NCI-H524 (cell line): ENCODE measurements at regions not wholly inside any gene's neighbourhood (a gene's known extent, or its start where the extent isn't known, plus 50 kb on each side); places are given as distances from the start of the nearest gene placed in this dataset.
A peak's percentile ranks its signal among the peaks of the same experiment; 100 is the strongest.

ENCODE experiments used
- DNase-seq, 2 experiments: peaks; one replicate each; lab custom pipeline; 2025; lab: John Stamatoyannopoulos, UW

GRCh38 chr5:89300426-89300970 lies 417.5 kb upstream of the MEF2C start:
- DNase-seq = no peak

- no peak for DNase-seq
These were observed 417.0 kb upstream of the MEF2C start for GRCh38 chr5:89299998-89300397.

GRCh38 chr5:89297066-89297465 lies 414.1 kb upstream of the MEF2C start:
- no peak for DNase-seq

GRCh38 chr5:89293810-89294209 lies 410.8 kb upstream of the MEF2C start:
- no peak for DNase-seq

- DNase-seq = no peak
These were observed 409.5 kb upstream of the MEF2C start for GRCh38 chr5:89292487-89292886.

GRCh38 chr5:89289604-89290003 lies 406.6 kb upstream of the MEF2C start:
- no peak for DNase-seq

GRCh38 chr5:89287964-89288363 lies 405.0 kb upstream of the MEF2C start:
- DNase-seq = peak in 1 of 2 experiments; percentile 14

- DNase-seq = no peak
These were observed 403.3 kb upstream of the MEF2C start for GRCh38 chr5:89286320-89286719.

- DNase-seq = no peak
These were observed 400.9 kb upstream of the MEF2C start for GRCh38 chr5:89283728-89284493.

GRCh38 chr5:89282554-89283510 lies 399.8 kb upstream of the MEF2C start:
- no peak for DNase-seq

- no peak for DNase-seq
These were observed 399.0 kb upstream of the MEF2C start for GRCh38 chr5:89281766-89282553.

- DNase-seq = no peak
These were observed 398.2 kb upstream of the MEF2C start for GRCh38 chr5:89281211-89281610.

GRCh38 chr5:89280103-89281037 lies 397.4 kb upstream of the MEF2C start:
- DNase-seq = peak; percentile 10 to 58

- DNase-seq = no peak
These were observed 396.5 kb upstream of the MEF2C start for GRCh38 chr5:89279391-89280036.

- DNase-seq = no peak
These were observed 394.8 kb upstream of the MEF2C start for GRCh38 chr5:89277816-89278215.

GRCh38 chr5:89276566-89277305 lies 393.8 kb upstream of the MEF2C start:
- no peak for DNase-seq

GRCh38 chr5:89275066-89275855 lies 392.3 kb upstream of the MEF2C start:
- no peak for DNase-seq

- no peak for DNase-seq
These were observed 390.3 kb upstream of the MEF2C start for GRCh38 chr5:89273289-89273688.

- DNase-seq = no peak
These were observed 387.9 kb upstream of the MEF2C start for GRCh38 chr5:89270901-89271300.
